AG08396 (cell line): ENCODE measurements at regions not wholly inside any gene's neighbourhood (a gene's known extent, or its start where the extent isn't known, plus 50 kb on each side); places are given as distances from the start of the nearest gene placed in this dataset.
"Not testable (repeated sequence)": the region's sequence is repeated elsewhere in the genome, so short reads cannot be mapped to it uniquely, and the experiment has no call there.

ENCODE experiments used
- DNase-seq: peaks from one replicate; pipeline ENCODE4 v3.0.0; 2012; ENCODE audit warnings: low spot score, mixed read lengths

- no peak for DNase-seq
Measured at GRCh38 chr1:191671236-191671635, 487.0 kb upstream of the RGS18 start.

- DNase-seq, result no peak
Measured at GRCh38 chr1:191674626-191675179, 483.6 kb upstream of the RGS18 start.

- no peak for DNase-seq
Measured at GRCh38 chr1:191675856-191676783, 482.1 kb upstream of the RGS18 start.

GRCh38 chr1:191685669-191686068, 472.6 kb upstream of the RGS18 start:
- DNase-seq, result no peak

GRCh38 chr1:191687721-191688120, 470.5 kb upstream of the RGS18 start:
- no peak for DNase-seq

- DNase-seq, result no peak
Measured at GRCh38 chr1:191690931-191691330, 467.3 kb upstream of the RGS18 start.

GRCh38 chr1:191693797-191694196, 464.5 kb upstream of the RGS18 start:
- DNase-seq, result no peak

GRCh38 chr1:191695865-191696264, 462.4 kb upstream of the RGS18 start:
- DNase-seq, result no peak

GRCh38 chr1:191696354-191696753, 461.9 kb upstream of the RGS18 start:
- no peak for DNase-seq

- DNase-seq, result no peak
Measured at GRCh38 chr1:191697556-191697955, 460.7 kb upstream of the RGS18 start.

- DNase-seq, result no peak
Measured at GRCh38 chr1:191698246-191698645, 460.0 kb upstream of the RGS18 start.

GRCh38 chr1:191699343-191699742, 458.9 kb upstream of the RGS18 start:
- DNase-seq, result no peak

- DNase-seq, result no peak
Measured at GRCh38 chr1:191700922-191701321, 457.3 kb upstream of the RGS18 start.

- no peak for DNase-seq
Measured at GRCh38 chr1:191702124-191702523, 456.1 kb upstream of the RGS18 start.

GRCh38 chr1:191707288-191707687, 451.0 kb upstream of the RGS18 start:
- no peak for DNase-seq

- DNase-seq, result no peak
Measured at GRCh38 chr1:191709215-191709614, 449.0 kb upstream of the RGS18 start.

GRCh38 chr1:191711961-191712360, 446.3 kb upstream of the RGS18 start:
- DNase-seq, result no peak

- no peak for DNase-seq
Measured at GRCh38 chr1:191714845-191715244, 443.4 kb upstream of the RGS18 start.

GRCh38 chr1:191729742-191730141, 428.5 kb upstream of the RGS18 start:
- DNase-seq, result no peak

GRCh38 chr1:191731608-191732302, 426.5 kb upstream of the RGS18 start:
- DNase-seq, result not testable (repeated sequence)

GRCh38 chr1:191734321-191734720, 423.9 kb upstream of the RGS18 start:
- DNase-seq, result no peak

GRCh38 chr1:191739544-191739943, 418.7 kb upstream of the RGS18 start:
- DNase-seq, result no peak

GRCh38 chr1:191752342-191752741, 405.9 kb upstream of the RGS18 start:
- no peak for DNase-seq
